Fibroblast of mammary gland (primary cell): ENCODE measurements at regions not wholly inside any gene's neighbourhood (a gene's known extent, or its start where the extent isn't known, plus 50 kb on each side); places are given as distances from the start of the nearest gene placed in this dataset.

Experiments used
- DNase-seq: peaks from one replicate; pipeline ENCODE4 v3.0.0-alpha.2; 2010; ENCODE audit warnings: low read depth
- H3K4me3 ChIP-seq: 2 replicates; pipeline ENCODE4 v1.5.1; 2011; ENCODE audit warnings: low read depth, mild to moderate bottlenecking, low read length, moderate library complexity; ENCODE audit not compliant: control insufficient read depth
- CTCF ChIP-seq: conservative IDR thresholded peaks from 2 replicates; pipeline ENCODE4 v1.5.1; 2011; ENCODE audit warnings: low read depth, low read length, inconsistent platforms; ENCODE audit not compliant: control insufficient read depth, insufficient read depth

GRCh38 chr4:179392787-179393186 lies 1950.5 kb upstream of the AGA start:
- DNase-seq = no peak
- TF ChIP-seq CTCF = no peak
- no peak overlapping the region for H3K4me3 ChIP-seq

GRCh38 chr4:179398414-179398813 lies 1956.2 kb upstream of the AGA start:
- H3K4me3 ChIP-seq = no peak overlapping the region
- no peak for DNase-seq
- no peak for TF ChIP-seq CTCF

GRCh38 chr4:179399054-179399782 lies 1957.0 kb upstream of the AGA start:
- DNase-seq = no peak
- no peak for TF ChIP-seq CTCF
- no peak overlapping the region for H3K4me3 ChIP-seq

GRCh38 chr4:179415037-179415846 lies 1973.0 kb upstream of the AGA start:
- no peak for TF ChIP-seq CTCF
- no peak for DNase-seq

GRCh38 chr4:179415847-179416223 lies 1973.6 kb upstream of the AGA start:
- no peak overlapping the region for H3K4me3 ChIP-seq
- no peak for DNase-seq
- no peak for TF ChIP-seq CTCF

More at GRCh38 chr4:179415037-179415846, 1973.0 kb upstream of the AGA start:
- H3K4me3 ChIP-seq = no peak overlapping the region

GRCh38 chr4:179417357-179417756 lies 1975.1 kb upstream of the AGA start:
- H3K4me3 ChIP-seq = no peak overlapping the region
- no peak for DNase-seq
- no peak for TF ChIP-seq CTCF
